ENCODE measurements at regions not wholly inside any gene's neighbourhood (a gene's known extent, or its start where the extent isn't known, plus 50 kb on each side); places are given as distances from the start of the nearest gene placed in this dataset.

GRCh38 chr15:70351941-70352774 lies 254.4 kb upstream of the TLE3 start:
- Histone ChIP-seq H3K4me3 (no peak overlapping the region), H3K27ac (no peak overlapping the region), H3K27me3 (no peaks in the 10 kb centered on the region), H3K9me3 (no peaks in the 10 kb centered on the region), H3K4me1 (peaks cover 0 to 24% (median 8%) of the 10 kb centered on the region in 4 donors), H3K36me3 (no peaks in the 10 kb centered on the region)
- no peak for DNase-seq
- WGBS, 5 donors, result 84 to 100% (median 90%) methylated on average over 3 of the region's 3 CpGs
- TF ChIP-seq CTCF (IDR thresholded peaks at IDR 0.05), result no peak
- TF ChIP-seq POLR2A (IDR thresholded peaks at IDR 0.05), result no peak
- no peak for TF ChIP-seq EP300 (IDR thresholded peaks at IDR 0.05)
- no peak for TF ChIP-seq POLR2AphosphoS5 (IDR thresholded peaks at IDR 0.05)
- intact Hi-C loops (cut with DNase I; ENCODE audit: low total_unique reads), result no loop called here

- no peaks in the 10 kb centered on the region for H3K9me3 ChIP-seq
- H3K27me3 ChIP-seq, result no peaks in the 10 kb centered on the region
- intact Hi-C loops (cut with DNase I; ENCODE audit: low total_unique reads), result no loop called here
- peaks cover 0 to 21% (median 5%) of the 10 kb centered on the region in 4 donors for H3K4me1 ChIP-seq
- H3K36me3 ChIP-seq, result no peaks in the 10 kb centered on the region
- H3K27ac ChIP-seq, result no peak overlapping the region
- TF ChIP-seq POLR2AphosphoS5 (IDR thresholded peaks at IDR 0.05), result no peak
- TF ChIP-seq POLR2A (IDR thresholded peaks at IDR 0.05), result no peak
- no peak for DNase-seq
- WGBS, 5 donors, result 94 to 100% (median 96%) methylated on average over 5 of the region's 5 CpGs
- H3K4me3 ChIP-seq, result no peak overlapping the region
These were observed 253.7 kb upstream of the TLE3 start for GRCh38 chr15:70351391-70351790.

GRCh38 chr15:70348581-70349344 lies 251.0 kb upstream of the TLE3 start:
- WGBS, 5 donors, result 75 to 87% (median 80%) methylated on average over 16 to 17 of the region's 17 CpGs
- Histone ChIP-seq H3K36me3 (no peaks in the 10 kb centered on the region), H3K27ac (no peak overlapping the region), H3K9me3 (no peaks in the 10 kb centered on the region), H3K4me3 (no peak overlapping the region), H3K27me3 (no peaks in the 10 kb centered on the region), H3K4me1 (peaks cover 0 to 12% (median 9%) of the 10 kb centered on the region in 4 donors)
- intact Hi-C loops (cut with DNase I; ENCODE audit: low total_unique reads), result no loop called here
- TF ChIP-seq POLR2AphosphoS5 (IDR thresholded peaks at IDR 0.05) (no peak), EP300 (IDR thresholded peaks at IDR 0.05) (no peak), POLR2A (IDR thresholded peaks at IDR 0.05) (no peak), CTCF (IDR thresholded peaks at IDR 0.05) (no peak)
- DNase-seq, result peak in 1 of 2 donors; percentile 41

- intact Hi-C loops (cut with DNase I; ENCODE audit: low total_unique reads), result no loop called here
- no peak overlapping the region for H3K4me3 ChIP-seq
- no peaks in the 10 kb centered on the region for H3K36me3 ChIP-seq
- TF ChIP-seq POLR2A (IDR thresholded peaks at IDR 0.05), result no peak
- no peak for TF ChIP-seq EP300 (IDR thresholded peaks at IDR 0.05)
- TF ChIP-seq POLR2AphosphoS5 (IDR thresholded peaks at IDR 0.05), result no peak
- no peak for TF ChIP-seq CTCF (IDR thresholded peaks at IDR 0.05)
- peaks cover 0 to 12% (median 6%) of the 10 kb centered on the region in 4 donors for H3K4me1 ChIP-seq
- 69 to 83% (median 80%) methylated on average over 2 of the region's 2 CpGs for whole genome bisulfite sequencing, 5 donors
- no peak overlapping the region for H3K27ac ChIP-seq
- H3K9me3 ChIP-seq, result no peaks in the 10 kb centered on the region
- DNase-seq, result no peak
- no peaks in the 10 kb centered on the region for H3K27me3 ChIP-seq
These were observed 250.5 kb upstream of the TLE3 start for GRCh38 chr15:70348226-70348543.

Measured in stomach (tissue), 8 donors.